Coronary artery (tissue), 2 donors: ENCODE measurements at regions not wholly inside any gene's neighbourhood (a gene's known extent, or its start where the extent isn't known, plus 50 kb on each side); places are given as distances from the start of the nearest gene placed in this dataset.

Experiments
- DNase-seq: peaks from one replicate; pipeline ENCODE4 v3.0.0-alpha.2; 2017; ENCODE audit warnings: low spot score
- H3K27ac ChIP-seq, 2 donors: fragments of 200-600 bp; sonication (generic); one replicate each; pipeline ENCODE4 v1.5.1; 2016 to 2019
- H3K4me3 ChIP-seq: fragments of 200-600 bp; sonication (generic); 2 replicates; pipeline ENCODE4 v1.5.1; 2016; ENCODE audit warnings: mild to moderate bottlenecking, moderate library complexity
- TF ChIP-seq, protein P1 (sequence below): fragments of 200-600 bp; sonication (generic); IDR thresholded peaks from one replicate; pipeline ENCODE4 v1.5.1; 2019; ENCODE audit warnings: antibody characterized with exemption

GRCh38 chr5:125401724-125402622 is 655.5 kb upstream of the ZNF608 start:
- DNase-seq = no peak
- Histone ChIP-seq H3K4me3 (no peak overlapping the region), H3K27ac (no peak overlapping the region)
- TF ChIP-seq, protein P1, sequence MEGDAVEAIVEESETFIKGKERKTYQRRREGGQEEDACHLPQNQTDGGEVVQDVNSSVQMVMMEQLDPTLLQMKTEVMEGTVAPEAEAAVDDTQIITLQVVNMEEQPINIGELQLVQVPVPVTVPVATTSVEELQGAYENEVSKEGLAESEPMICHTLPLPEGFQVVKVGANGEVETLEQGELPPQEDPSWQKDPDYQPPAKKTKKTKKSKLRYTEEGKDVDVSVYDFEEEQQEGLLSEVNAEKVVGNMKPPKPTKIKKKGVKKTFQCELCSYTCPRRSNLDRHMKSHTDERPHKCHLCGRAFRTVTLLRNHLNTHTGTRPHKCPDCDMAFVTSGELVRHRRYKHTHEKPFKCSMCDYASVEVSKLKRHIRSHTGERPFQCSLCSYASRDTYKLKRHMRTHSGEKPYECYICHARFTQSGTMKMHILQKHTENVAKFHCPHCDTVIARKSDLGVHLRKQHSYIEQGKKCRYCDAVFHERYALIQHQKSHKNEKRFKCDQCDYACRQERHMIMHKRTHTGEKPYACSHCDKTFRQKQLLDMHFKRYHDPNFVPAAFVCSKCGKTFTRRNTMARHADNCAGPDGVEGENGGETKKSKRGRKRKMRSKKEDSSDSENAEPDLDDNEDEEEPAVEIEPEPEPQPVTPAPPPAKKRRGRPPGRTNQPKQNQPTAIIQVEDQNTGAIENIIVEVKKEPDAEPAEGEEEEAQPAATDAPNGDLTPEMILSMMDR = no peak

DNA sequence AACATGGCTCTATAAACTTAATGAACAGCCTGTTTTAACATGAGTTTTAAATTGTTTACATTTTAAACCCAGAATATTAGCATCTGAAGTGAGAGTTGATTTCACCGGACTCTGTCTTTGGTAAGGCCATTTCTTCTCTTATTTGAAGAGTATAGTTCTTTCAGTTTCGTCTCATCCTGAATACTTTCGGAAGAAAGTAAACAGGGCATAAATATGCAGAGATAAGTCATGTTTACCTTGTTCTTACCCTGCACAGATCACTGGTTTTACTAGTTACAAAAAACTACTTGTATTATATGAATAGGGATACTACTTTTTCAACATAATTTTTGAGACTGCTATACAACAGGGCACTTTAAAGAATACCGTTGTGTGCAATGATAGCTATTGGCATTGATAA is 656.3 kb upstream of the ZNF608 start:
- Histone ChIP-seq H3K27ac (no peak overlapping the region), H3K4me3 (no peak overlapping the region)
- TF ChIP-seq, protein P1 = no peak
- no peak for DNase-seq

DNA sequence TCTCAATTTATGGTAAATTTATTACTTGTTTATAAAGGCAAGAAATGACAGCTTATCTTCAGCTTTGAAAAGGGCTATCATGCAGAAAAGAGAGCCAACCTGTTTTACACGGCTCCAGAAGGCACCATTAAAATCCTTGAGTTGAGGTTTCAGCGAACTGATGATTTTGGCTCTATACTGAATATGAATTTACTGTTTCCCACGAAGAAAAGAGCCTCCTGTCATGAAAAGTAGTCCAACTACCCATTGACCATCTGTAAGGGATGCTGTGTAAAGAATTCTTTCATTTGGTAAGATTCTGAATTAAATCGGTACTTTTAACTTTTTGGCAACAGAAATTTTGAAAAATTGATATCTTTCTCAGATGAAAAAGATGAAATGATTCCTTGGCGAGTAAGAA is 657.6 kb upstream of the ZNF608 start:
- TF ChIP-seq, protein P1 = no peak
- no peak for DNase-seq
- Histone ChIP-seq H3K27ac (no peak overlapping the region), H3K4me3 (no peak overlapping the region)

DNA sequence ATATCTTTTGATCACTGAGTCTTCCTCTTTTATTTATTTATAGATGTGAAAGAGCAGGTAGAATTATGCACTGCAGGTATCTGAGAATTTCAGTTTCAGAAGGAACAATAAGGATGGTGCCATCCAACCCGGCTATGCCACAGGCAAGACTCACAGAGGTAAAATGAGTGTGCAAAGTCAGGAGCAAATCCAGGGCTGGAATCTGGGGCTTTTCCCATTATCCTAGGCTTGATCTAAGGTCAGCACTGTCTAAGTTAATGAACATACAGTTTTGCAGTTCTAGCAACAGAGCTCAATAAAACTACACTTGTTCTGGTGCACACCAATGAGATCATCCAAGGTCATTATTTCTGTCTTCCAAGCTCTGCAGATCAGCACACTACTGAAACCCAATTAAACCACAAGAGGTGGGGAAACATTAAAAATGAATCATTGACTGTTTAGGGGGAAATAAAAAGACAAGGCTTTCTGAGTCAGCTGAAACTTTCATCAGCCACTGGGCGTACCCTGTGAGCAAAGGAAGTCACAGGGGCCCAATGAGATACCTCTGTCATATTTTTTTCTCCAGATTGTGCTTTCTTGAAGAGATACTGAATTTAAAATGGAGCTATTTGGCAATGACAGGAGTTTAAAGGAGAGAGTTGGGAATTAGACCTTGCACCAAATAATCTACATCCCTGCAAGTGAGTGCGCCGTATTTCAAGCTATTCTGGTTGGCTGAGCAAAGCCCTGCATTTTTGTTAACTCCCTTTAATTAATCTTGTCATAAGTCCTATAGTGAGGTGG is 662.2 kb upstream of the ZNF608 start:
- TF ChIP-seq, protein P1 = no peak
- no peak for DNase-seq
- H3K27ac ChIP-seq = no peak overlapping the region
- no peak overlapping the region for H3K4me3 ChIP-seq

DNA sequence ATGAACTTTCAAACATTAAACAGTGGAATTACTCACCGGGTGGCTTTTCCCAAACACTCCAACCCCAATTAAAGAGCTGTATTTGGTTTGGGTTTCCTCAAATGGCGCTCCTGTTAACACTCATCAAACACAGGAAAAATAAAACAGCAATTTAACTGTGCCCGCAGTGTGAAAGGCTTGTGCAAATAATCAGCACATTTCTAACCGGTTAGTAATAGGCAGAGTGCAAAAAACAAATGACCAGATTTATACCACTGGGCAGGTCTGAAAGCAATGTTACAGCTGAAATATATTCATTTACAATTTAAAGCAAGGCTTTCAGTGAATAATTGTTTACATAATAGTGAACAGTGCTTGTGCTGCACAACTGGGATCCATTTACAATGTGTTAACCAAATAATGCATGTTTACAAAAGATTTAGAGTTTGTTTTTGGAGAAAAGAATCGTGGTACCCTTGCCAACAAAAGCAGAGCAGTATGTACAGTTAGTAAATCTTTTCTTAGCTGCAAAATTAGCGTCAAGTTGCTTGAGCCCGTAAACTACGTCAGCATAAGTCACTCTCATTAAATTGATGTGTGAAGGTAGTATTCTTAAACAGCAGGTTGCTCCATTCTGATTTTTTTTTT is 662.9 kb upstream of the ZNF608 start:
- Histone ChIP-seq H3K27ac (no peak overlapping the region), H3K4me3 (no peak overlapping the region)
- no peak for DNase-seq
- TF ChIP-seq, protein P1 = no peak

- DNase-seq = no peak
- Histone ChIP-seq H3K4me3 (no peak overlapping the region), H3K27ac (peak overlapping the region in 1 of 2 donors; percentile 31)
- TF ChIP-seq, protein P1 = no peak
Measured at GRCh38 chr5:125409861-125410536, 663.6 kb upstream of the ZNF608 start.
